GM21360 (cell line): ENCODE measurements at regions not wholly inside any gene's neighbourhood (a gene's known extent, or its start where the extent isn't known, plus 50 kb on each side); places are given as distances from the start of the nearest gene placed in this dataset.
"Not testable (repeated sequence)": the region's sequence is repeated elsewhere in the genome, so short reads cannot be mapped to it uniquely, and the experiment has no call there.

Source experiments
- ATAC-seq: cut with Tn5 transposase; IDR thresholded peaks from one replicate; pipeline ENCODE4 v1.9.1; 2021; ENCODE audit warnings: mild to moderate bottlenecking, moderate library complexity; ENCODE audit not compliant: unreplicated experiment

GRCh38 chr18:6566338-6566911, 151.7 kb upstream of the L3MBTL4 start:
- ATAC-seq, result no peak

GRCh38 chr18:6569813-6570212, 155.1 kb upstream of the L3MBTL4 start:
- ATAC-seq, result no peak

- ATAC-seq, result no peak
These were observed 156.0 kb upstream of the L3MBTL4 start for GRCh38 chr18:6570581-6571238.

GRCh38 chr18:6571239-6571602, 156.5 kb upstream of the L3MBTL4 start:
- ATAC-seq, result no peak

GRCh38 chr18:6572192-6572591, 157.3 kb upstream of the ARHGAP28 start:
- ATAC-seq, result not testable (repeated sequence)

- no peak for ATAC-seq
These were observed 154.9 kb upstream of the ARHGAP28 start for GRCh38 chr18:6574631-6575030.

- no peak for ATAC-seq
These were observed 153.6 kb upstream of the ARHGAP28 start for GRCh38 chr18:6575908-6576307.

GRCh38 chr18:6576718-6577375, 152.7 kb upstream of the ARHGAP28 start:
- no peak for ATAC-seq

- no peak for ATAC-seq
These were observed 150.8 kb upstream of the ARHGAP28 start for GRCh38 chr18:6578686-6579085.

- ATAC-seq, result no peak
These were observed 150.0 kb upstream of the ARHGAP28 start for GRCh38 chr18:6579486-6579885.

GRCh38 chr18:6580401-6580800, 149.1 kb upstream of the ARHGAP28 start:
- ATAC-seq, result no peak

GRCh38 chr18:6589923-6590322, 139.6 kb upstream of the ARHGAP28 start:
- no peak for ATAC-seq

- no peak for ATAC-seq
These were observed 139.2 kb upstream of the ARHGAP28 start for GRCh38 chr18:6590326-6590725.

- ATAC-seq, result no peak
These were observed 138.0 kb upstream of the ARHGAP28 start for GRCh38 chr18:6591491-6591890.

GRCh38 chr18:6592522-6592921, 137.0 kb upstream of the ARHGAP28 start:
- ATAC-seq, result no peak

GRCh38 chr18:6593142-6593885, 136.2 kb upstream of the ARHGAP28 start:
- no peak for ATAC-seq

- no peak for ATAC-seq
These were observed 133.8 kb upstream of the ARHGAP28 start for GRCh38 chr18:6595666-6596065.

- ATAC-seq, result no peak
These were observed 130.9 kb upstream of the ARHGAP28 start for GRCh38 chr18:6598657-6599056.

- no peak for ATAC-seq
These were observed 128.8 kb upstream of the ARHGAP28 start for GRCh38 chr18:6600667-6601167.

GRCh38 chr18:6601241-6601640, 128.3 kb upstream of the ARHGAP28 start:
- no peak for ATAC-seq

GRCh38 chr18:6602365-6602764, 127.2 kb upstream of the ARHGAP28 start:
- no peak for ATAC-seq

GRCh38 chr18:6604573-6604941, 125.0 kb upstream of the ARHGAP28 start:
- no peak for ATAC-seq
